Fibroblast of the conjunctiva (primary cell): ENCODE measurements at regions not wholly inside any gene's neighbourhood (a gene's known extent, or its start where the extent isn't known, plus 50 kb on each side); places are given as distances from the start of the nearest gene placed in this dataset.

Experiments used
- DNase-seq: peaks from one replicate; pipeline ENCODE4 v3.0.0-alpha.2; 2010; ENCODE audit warnings: low read depth

GRCh38 chr22:45096256-45096907 is 67.3 kb upstream of the NUP50 start:
- DNase-seq, result peak; percentile 24

DNA sequence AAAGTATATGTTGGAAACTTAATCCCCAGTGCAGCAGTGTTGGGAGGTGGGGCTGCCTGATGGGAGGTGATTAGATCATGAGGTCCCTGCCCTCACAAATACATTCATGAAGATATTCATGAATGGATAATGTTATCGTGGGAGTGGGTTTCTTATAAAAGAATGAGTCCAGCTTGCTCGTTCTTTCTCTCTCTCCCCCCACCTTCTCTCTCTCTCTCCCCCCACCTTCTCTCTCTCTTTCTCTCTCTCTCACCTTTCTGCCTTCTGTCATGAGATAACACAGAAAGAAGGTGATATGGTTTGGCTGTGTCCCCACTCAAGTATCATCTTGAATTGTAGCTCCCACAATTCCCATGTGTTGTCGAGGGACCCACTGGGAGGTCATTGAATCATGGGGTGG is 66.7 kb upstream of the NUP50 start:
- no peak for DNase-seq

- DNase-seq, result no peak
These were observed 65.7 kb upstream of the NUP50 start for GRCh38 chr22:45098056-45098455.

DNA sequence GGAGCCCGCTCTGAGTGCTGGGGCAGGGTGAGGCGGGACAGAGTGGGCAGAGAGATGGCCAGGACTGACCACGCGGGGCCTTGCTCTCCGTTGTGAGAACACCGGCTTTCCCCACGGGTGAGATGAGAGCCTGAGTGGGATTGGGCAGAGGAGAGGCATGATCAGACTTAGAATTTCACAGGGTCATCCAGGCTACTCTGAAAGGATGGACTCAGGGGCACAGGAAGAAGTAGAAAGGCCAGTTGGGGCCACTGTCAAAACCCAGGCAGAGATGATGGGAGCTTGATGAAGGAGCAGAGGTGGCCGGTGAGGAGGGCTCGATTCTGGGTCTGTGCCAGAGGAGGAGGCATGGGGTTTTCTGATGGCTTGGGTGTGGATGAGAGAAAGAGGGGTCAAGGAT is 63.8 kb upstream of the NUP50 start:
- DNase-seq, result no peak

- peak; percentile 46 for DNase-seq
These were observed 62.1 kb upstream of the NUP50 start for GRCh38 chr22:45101515-45102227.

DNA sequence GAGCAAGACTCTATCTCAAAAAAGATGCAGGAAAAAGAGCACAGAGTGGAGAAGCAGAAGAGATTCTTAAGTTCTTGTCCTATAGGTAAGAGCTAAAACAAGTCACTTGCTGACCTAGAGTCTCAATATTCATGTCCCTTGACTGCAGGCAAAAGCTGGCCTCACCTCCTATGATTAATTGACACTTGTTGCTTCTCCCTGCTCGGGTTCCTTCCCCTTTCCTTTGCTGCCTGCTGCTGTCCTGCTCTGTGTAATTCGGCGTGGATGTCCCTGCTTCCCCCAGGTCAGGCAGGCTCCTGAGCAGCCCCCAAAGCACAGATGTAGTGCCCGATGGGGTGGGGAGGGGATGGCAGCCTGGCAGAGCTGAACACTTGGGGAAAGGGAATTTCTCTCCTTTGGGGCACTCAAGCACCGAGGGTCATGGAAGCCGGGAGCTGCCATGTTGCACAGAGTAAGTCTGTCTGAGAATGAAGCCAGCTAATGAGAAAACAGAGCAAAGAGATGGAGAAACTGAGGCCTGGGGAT is 60.8 kb upstream of the NUP50 start:
- no peak for DNase-seq

- DNase-seq, result no peak
These were observed 60.0 kb upstream of the NUP50 start for GRCh38 chr22:45103756-45104155.

DNA sequence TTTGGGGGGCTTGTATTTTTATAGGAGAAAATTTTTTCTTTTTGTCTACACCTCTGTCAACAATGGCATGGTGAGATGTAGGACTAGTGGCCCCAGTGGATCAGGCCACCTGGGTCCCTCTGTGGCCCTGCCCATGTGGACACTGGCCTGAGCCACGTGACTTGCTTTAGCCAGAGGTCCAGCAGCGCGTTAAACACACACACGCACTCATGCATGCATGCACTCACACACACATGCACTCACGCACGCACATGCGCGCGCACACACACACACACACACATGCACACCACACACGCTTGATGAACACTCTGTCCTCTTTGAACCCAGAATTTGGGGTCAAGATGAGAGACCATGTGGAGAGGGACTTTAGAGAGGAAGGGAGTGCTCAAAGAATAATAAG is 59.4 kb upstream of the NUP50 start:
- no peak for DNase-seq

DNA sequence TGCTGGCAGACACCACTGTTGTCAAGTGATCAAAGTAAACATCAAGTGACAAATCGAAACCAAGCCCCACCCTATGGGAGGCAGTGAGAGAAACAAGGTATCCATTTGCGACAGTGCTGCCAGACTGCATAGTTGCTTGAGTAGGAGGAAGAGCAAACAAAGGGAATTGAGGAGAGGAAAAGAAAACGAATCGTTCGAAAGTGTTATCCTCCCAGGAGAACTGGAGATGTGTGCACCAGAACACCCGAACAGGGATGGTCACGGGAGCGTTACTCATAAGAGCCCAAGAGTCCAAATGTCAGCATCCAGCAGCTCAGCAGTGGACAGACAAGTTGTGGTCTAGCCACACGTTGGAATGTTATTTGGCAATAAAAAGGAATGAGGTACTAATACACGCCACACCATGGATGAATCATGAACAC is 58.4 kb upstream of the NUP50 start:
- DNase-seq, result no peak

- no peak for DNase-seq
These were observed 56.1 kb upstream of the NUP50 start for GRCh38 chr22:45107671-45108070.

GRCh38 chr22:45112136-45112879 is 51.4 kb upstream of the NUP50 start:
- DNase-seq, result peak; percentile 23
